GM21717 (cell line): ENCODE measurements at regions not wholly inside any gene's neighbourhood (a gene's known extent, or its start where the extent isn't known, plus 50 kb on each side); places are given as distances from the start of the nearest gene placed in this dataset.

Experiments
- ATAC-seq: cut with Tn5 transposase; IDR thresholded peaks from one replicate; pipeline ENCODE4 v1.9.1; 2021; ENCODE audit warnings: mild to moderate bottlenecking, moderate library complexity; ENCODE audit not compliant: unreplicated experiment

GRCh38 chr2:152815634-152816257 is 97.3 kb downstream of the ARL6IP6 start:
- ATAC-seq = no peak

- no peak for ATAC-seq
These were observed 96.1 kb downstream of the ARL6IP6 start for GRCh38 chr2:152814475-152815030.

GRCh38 chr2:152813351-152813750 is 94.9 kb downstream of the ARL6IP6 start:
- ATAC-seq = no peak
